Stimulated activated CD8-positive, alpha-beta memory T cell treated with anti-CD3 and anti-CD28 coated beads, Interleukin-7, amount 100 ng/mL, for 48 hours (primary cell): ENCODE measurements at regions not wholly inside any gene's neighbourhood (a gene's known extent, or its start where the extent isn't known, plus 50 kb on each side); places are given as distances from the start of the nearest gene placed in this dataset.

Source experiments
- DNase-seq, 2 donors: peaks; one replicate each; pipeline ENCODE4 v3.0.0-alpha.2; 2020; ENCODE audit warnings: low read depth in 1 of 2; ENCODE audit errors: extremely low read depth in 1 of 2

DNA sequence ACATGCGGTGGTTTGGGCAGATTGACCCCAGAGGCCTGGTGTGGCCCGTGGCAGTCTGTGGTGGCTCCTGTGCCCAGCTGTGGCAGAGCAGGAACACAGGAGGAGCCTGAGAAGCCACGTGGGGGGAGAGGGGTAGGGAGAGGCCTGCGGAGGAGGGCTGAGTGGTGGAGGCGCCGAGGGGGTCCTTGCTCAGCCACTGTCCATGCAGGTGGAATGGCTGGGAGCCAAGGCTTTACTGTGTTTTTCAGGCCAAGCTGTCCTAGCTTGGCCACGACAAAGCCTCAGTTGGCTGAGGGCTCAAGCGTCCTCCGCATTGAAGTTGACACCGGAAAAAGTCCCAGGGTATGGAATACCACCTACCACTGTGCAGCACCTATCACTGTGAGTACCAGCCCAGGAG lies 107.0 kb downstream of the VEGFA start:
- DNase-seq, result no peak

DNA sequence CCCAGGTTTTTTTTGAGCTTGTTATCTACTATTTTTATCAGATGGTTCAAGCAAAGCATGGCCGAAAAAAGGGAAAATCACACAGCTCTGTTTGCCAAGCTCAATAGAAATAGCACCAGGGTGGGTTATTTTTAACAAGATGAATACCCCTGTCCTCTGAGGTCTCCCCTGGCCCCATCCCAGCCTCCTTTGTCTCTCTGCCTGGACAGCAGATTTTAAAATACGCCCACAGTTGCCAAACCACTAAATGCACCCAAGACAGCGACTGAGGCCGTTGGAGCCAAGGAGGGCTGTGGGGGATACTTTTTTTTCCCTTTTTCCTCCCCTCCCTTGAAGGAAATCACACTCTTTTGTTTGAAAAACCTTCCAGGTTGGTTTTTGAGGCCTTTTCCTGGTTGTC lies 106.6 kb downstream of the VEGFA start:
- DNase-seq, result no peak

DNA sequence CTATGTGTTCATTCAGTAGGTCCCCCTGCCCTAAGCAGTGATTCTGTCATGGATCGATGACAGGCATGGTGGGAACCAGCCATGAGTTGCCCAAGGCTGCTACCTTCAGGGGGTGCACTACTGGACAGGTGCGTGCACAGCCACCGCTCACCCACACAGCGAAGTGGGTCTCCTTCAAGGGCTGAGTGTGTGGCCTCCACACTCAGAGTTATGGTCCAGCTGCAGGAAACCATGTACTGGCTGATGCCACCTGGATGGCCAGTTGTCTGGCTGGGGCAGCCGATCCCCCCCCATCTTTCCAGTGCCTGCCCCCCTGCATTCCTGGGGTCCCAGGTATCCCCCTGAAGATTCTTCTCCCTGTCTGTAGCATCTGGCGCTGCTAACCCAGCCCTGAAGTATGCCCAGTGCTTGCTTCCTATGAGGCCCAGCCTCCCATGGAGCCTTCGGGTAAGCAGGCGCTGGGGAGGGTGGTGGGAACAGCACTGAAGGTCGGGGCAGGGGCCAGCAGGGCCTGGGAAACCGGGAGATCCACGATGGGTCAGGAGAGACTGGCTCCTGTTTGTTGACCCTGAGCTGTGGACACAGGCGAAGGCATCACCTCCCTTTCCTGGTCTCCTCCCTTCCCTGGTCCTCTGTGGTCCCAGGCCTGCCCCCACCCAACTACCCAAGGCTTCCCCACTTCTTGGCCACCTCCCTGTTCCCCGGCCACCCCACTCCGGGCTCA lies 106.0 kb downstream of the VEGFA start:
- DNase-seq, result no peak

DNA sequence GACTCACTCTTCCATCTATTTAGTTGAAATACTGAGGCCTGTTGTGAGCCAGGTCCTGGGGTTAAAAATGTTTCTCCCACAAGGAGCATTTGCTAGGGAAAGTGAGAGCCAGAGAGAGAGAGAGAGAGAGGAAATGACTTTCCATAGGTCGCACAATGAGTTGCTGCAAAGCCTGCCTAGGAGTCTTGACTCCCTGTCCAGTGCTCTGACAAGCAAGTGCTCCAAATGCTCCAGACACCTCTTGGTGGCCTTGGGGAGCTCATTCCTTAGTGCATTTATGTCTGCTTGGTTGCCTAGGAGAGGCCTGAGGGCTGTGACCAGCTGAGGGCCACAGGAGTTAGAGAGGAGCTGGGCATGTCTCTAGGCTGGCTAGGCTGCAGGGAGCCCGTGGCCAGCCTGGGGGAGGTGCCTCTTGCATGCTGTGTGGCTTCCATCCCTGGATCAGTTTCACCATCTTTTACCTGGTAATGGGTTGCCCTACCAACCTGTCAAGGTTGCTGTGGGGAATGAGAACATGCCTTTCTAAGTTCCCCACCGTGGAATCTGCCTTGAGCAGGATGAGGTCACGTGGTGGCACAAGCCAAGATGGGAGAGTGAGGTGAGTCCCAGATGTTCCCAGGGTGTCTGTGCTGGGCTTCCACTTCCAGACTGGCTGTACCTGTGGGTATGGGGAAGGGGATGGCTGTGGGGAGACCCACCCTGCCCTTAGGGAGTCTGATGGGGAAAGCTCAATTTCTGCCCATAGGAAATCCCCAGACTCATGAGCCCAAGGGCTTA lies 105.0 kb downstream of the VEGFA start:
- DNase-seq, result no peak

DNA sequence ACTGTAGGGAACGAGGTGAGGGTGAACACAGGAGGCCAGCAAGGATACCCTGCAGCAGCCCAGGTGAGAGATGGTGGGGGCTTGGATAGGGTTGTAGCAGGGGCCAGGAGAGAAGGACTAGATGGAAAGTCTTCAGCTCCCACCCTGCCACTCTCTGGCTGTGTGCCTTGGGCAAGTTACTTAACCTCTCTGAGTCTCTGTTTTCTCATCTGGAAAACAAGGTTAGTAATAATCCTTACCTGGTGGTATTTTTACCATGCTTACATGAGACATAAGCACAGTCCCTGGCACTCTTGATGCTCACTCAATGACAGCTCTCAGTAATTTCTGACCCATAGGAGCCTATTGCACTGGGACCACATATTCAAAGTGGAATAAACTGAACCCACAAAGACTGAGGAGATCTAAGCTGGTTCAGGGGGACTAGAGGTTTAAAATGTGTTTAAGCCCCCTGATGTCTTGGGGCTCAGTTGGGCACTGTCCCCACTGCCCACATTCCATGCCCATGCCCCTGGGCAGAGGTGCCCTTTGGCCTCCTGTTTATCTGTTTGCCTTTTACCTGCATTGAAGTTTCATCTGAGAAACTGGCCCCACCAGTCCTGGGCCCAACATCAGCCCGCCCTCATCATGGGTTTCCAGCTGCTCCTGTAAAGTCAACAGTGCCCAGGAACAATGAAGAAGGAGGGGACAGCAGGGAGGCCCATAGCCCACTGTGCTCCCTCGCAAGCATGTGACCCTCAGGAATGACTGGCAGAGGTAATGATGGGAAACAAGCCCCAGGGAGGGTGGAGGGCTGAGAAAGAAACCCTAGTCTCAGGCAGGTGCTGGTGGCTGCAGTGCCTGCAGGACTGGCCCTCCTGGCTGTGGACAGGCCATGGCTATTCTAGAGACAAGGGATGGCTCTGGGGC lies 104.0 kb downstream of the VEGFA start:
- DNase-seq, result no peak

DNA sequence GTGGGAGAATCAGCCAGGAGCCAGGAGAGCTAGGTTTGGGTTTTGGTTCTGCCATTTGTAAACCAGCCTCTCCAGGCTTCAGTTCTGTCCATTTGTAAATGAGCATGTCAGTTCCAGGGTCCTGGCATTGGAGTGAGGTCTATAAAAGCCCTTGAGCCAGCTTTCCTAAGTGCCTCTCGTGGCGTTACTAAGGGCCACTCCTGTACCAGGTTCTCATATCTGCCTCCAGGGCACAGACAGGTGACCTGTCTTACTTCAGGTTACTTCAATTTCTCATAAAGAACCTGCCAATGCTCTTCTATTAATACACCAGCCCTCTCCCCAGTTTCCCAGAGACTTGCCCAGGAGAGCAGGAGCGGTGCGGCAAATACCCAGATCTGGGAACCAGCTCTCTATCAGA lies 101.9 kb downstream of the VEGFA start:
- DNase-seq, result no peak

- no peak for DNase-seq
Measured at GRCh38 chr6:43871284-43871683, 101.3 kb downstream of the VEGFA start.

DNA sequence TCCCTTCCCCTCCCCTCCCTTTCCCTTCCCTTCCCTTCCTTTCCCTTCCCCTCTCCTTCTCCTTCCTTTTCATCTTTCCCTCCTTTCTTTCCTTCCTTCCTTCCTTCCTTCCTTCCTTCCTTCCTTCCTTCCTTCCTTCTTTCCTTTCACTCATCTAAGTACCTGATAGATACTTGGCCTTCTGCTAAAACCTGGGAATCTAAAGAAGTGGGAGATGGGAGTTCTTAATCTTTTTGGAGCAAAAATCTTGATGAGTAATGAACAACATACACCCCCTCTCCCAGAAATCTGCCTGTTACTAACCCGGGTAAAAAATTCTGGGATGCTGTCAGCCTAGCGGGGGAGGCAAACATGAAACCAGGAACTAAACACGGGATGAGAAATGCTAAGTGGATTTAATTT lies 100.7 kb downstream of the VEGFA start:
- no peak for DNase-seq

GRCh38 chr6:43869792-43870659 lies 100.0 kb downstream of the VEGFA start:
- DNase-seq, result no peak

GRCh38 chr6:43869079-43869710 lies 99.2 kb downstream of the VEGFA start:
- no peak for DNase-seq

DNA sequence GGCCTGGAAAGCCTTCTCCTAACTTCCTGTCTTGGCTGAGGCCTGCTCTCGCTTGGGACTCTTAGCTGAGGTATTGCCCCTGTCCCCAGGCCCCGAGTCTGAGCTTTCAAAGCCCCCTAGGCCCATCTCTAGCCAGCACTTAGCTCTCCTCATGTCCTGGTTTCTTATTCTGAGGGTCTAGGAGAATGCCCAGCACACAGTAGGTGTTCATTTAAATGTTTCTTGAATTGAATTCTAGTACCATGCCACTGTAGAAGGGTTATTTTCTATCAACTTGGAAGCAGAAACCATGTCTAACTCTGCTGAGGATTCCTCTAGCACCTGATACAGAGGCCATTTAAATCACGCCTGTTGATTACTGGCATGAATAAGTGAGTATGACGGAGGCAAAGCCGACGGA lies 98.5 kb downstream of the VEGFA start:
- DNase-seq, result no peak

DNA sequence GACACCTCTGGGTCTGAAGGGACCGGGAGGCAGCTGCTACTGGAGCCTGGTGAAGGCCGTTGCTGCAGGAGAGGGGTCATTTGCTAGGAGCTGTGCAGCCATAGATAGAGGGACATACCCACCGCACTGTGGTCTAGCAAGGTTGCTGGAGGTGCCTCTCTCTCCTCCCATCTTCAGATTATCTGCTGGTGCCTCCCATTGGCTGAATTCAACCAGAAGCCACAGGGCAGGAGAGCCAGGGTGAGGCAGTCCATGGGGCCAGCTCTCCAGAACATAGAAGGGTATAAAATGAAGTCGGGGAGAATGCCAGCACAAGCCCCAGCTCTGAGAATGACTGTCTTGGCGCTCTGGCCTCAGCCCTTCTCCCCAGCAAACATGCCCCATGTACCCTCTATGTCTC lies 98.0 kb downstream of the VEGFA start:
- DNase-seq, result no peak

- DNase-seq, result no peak
Measured at GRCh38 chr6:43867246-43867645, 97.2 kb downstream of the VEGFA start.

GRCh38 chr6:43865932-43866645 lies 96.1 kb downstream of the VEGFA start:
- no peak for DNase-seq

- no peak for DNase-seq
Measured at GRCh38 chr6:43865086-43865485, 95.1 kb downstream of the VEGFA start.

GRCh38 chr6:43862925-43863324 lies 92.9 kb downstream of the VEGFA start:
- no peak for DNase-seq

DNA sequence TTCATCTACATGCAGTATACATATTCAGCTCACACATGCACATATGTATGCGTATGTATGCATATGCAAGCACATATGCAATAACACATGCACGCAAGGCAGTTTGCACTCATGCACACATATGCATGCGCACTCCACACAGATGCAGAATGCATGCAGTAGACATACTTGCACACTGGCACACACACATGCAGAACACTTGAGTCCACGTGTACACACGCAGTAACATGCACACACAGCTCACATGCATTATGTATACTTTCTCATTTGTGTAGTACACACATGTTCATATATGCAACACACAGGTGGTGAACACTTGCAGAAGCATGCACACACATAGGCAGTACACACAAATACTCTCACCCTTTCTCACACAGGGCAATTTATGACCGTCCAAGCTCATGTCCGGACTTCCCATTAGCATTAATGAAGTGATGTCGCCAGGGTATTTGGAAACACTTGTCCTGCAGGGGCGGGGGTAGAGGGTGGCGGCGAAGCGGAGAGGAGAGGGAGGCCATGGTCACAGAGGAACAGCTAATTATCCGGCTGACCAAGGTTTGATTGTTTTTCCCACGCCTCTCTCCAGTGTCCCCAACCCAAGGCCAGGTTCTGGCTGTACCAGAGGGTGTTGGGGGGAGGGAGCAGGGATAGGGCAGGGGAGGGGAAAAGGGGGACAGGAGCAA lies 91.3 kb downstream of the VEGFA start:
- no peak for DNase-seq

GRCh38 chr6:43860285-43860684 lies 90.3 kb downstream of the VEGFA start:
- DNase-seq, result no peak

GRCh38 chr6:43859213-43859612 lies 89.2 kb downstream of the VEGFA start:
- no peak for DNase-seq
